ENCODE measurements at regions not wholly inside any gene's neighbourhood (a gene's known extent, or its start where the extent isn't known, plus 50 kb on each side); places are given as distances from the start of the nearest gene placed in this dataset.

- DNase-seq (ENCODE audit: low spot score) = no peak
Observed at GRCh38 chr4:138741766-138742377, 273.7 kb upstream of the NOCT start.

GRCh38 chr4:138740816-138741745 lies 274.5 kb upstream of the NOCT start:
- no peak for DNase-seq (ENCODE audit: low spot score)

- no peak for DNase-seq (ENCODE audit: low spot score)
Observed at GRCh38 chr4:138736362-138736761, 279.2 kb upstream of the NOCT start.

DNA sequence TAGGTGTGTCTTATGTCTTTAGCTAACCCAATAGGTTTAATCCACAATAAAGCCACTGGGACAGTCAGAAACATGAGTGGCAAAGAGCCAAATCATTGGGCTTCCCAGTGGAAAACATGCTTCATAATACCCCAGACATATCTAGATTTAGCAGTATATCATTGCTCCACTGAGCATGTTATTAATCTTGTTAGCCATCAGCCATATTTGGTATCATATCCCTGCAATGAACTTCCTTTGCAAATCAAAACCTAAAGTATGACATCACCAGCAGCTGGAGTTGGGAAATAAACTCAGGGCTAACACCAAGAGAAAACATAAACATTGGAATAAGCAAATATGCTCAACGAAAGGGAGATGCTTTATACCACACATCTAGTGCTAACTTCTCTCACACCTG lies 280.8 kb upstream of the NOCT start:
- no peak for DNase-seq (ENCODE audit: low spot score)

DNA sequence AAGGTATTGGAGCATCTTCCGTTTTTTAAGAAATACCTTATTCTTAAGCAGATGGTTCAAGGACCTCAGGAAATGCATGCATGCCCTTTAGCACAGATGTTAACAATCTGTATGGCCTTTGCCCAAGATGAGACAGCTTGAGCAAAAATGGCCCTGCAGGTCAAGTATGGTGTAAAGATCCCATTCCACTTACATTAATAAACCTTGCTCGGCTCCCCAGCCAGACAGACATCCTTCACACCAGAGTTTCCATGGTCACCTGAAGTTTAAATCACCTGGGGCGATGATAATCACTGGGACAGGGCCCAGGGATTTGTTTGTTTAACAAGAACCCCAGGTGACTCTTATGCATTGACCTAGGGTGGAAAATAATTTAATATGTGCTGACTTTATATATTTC lies 287.0 kb upstream of the NOCT start:
- DNase-seq (ENCODE audit: low spot score) = no peak

- no peak for DNase-seq (ENCODE audit: low spot score)
Observed at GRCh38 chr4:138727731-138728130, 287.9 kb upstream of the NOCT start.

DNA sequence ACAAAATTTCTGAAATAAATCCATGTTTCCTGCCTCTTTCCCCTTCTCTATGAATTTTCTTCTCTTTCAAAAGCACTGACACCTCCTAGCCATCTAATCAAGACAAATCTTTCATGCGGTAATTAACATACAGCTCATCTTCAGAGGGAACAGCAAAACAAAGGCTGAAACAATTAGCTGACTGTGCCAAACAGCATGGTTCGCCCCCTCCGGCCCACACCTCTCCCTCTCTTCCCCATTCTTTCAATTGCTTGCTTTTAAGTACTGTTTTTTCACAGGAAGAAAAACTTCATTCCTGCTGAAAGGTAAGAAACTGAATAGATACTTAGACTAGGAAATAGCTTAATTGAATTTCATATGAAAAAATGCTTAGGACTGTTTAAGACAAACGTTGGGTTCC lies 291.1 kb upstream of the NOCT start:
- DNase-seq (ENCODE audit: low spot score) = no peak

DNA sequence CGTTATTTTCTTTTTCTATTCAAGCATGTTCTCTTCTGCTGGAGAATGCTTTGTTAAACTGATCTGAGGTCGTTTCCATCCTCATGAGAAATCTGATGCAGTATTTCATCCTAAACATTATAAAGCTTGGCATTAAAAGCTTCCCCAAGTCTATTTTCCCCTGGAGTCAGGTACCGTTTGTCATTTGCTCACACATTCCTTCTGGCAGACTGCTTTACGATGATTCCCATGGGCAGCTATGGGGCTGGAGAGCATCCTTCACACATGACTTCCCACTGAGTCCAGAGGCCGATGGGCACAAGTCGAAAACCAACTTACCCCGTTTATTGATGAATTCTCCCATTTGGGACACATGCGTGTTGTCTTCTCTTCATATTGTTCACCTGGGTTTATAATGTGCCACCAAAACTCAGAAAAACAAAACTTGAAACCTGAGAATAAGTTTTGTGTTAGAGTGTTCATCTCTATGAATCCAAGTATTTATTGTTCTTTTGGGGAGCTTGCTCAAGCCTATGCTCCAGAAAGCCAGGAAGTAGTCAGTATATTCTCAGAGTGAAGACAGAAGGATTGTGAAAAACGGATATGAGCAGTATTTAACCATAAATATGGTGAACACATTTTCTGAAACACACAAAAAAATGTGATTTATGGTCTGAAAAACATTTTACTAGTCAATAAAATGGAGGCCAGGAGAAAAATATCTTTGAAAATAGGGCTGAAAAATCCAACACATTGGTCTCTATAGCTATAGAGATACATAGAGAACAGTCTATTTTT lies 298.8 kb upstream of the NOCT start:
- DNase-seq (ENCODE audit: low spot score) = no peak

- DNase-seq (ENCODE audit: low spot score) = no peak
Observed at GRCh38 chr4:138710297-138710696, 305.3 kb upstream of the NOCT start.

DNA sequence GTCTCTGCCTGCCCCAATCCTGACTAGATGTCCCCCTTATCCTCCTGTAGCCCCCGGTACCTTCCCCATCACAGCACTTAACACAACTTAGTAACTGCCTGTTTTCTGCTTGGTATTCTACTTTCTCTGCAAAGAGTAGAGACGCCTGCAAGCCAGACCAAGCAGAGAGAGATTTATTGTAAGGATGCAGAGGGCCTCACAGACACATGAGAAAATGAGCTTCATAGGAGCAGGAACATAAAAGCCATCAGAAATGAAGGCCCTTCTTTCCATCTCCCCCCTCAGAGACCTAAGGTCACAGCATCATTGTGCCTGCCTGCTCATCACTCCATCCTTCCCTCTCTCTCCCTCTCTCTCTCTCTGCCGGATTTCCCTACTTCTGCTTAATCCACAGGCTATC lies 305.7 kb upstream of the NOCT start:
- no peak for DNase-seq (ENCODE audit: low spot score)

DNA sequence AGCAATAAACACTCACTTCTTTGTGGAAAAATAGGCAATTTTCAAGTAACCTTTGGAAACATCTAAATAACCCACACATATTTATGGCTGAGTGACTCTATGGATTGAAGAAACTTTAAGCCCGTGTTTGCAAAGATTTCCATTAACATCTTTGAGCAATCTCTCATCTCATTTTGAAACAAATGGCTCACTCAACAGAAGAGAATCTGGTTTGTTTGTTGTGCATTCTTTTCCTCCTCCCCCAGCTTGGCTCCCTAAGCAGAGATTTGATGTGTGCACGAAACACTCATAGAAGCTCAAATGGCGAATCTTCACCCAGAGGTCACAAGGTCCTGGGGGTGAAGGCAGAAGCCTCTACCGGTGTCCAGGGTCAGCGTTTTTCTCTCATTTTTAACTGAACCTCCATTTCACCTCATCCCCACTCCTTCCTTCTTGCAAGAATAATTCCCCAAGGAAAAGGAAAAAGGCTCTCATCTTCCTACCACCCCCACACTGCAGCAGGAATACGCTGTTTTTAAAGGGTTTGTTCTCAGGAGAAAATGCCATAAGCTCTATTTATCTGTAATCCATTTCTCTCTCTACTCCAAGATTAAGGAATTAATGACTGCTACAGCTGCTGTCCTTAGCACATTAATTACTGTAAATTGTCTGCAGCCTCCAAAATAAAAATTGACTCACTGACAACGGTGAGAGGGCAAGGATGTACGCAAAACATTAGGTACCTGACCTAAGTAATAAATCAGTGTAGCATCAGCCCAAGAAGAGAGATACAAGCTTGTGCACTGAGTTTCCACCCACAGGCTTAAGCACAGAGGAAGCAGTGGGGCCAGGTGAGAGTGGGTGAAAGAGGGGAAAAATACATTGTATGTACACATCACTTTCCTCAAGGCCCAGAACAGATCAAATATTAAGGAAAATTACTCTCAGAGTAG lies 307.6 kb upstream of the NOCT start:
- DNase-seq (ENCODE audit: low spot score) = no peak

- DNase-seq (ENCODE audit: low spot score) = no peak
Observed at GRCh38 chr4:138706201-138706600, 309.4 kb upstream of the NOCT start.

- no peak for DNase-seq (ENCODE audit: low spot score)
Observed at GRCh38 chr4:138702190-138702824, 313.3 kb upstream of the NOCT start.

DNA sequence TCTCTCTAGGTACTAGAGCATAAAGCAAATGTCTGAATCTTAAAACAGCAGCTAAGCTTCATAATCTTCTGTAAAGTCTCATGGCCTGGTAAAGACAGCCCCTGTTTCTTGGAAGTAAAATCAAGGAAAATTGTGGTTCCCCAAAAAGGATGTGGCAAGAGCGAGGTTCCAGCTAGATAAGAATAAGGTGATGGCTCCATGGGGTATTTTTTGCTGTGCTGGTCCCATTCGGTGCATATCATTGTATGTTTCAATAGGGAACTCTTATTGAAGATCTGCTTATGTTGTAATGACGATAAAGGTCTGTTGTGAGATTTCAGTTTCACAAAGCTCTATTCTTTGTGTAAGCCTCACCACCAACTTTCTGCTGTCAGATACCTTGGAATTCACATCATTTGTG lies 316.9 kb upstream of the NOCT start:
- DNase-seq (ENCODE audit: low spot score) = no peak

DNA sequence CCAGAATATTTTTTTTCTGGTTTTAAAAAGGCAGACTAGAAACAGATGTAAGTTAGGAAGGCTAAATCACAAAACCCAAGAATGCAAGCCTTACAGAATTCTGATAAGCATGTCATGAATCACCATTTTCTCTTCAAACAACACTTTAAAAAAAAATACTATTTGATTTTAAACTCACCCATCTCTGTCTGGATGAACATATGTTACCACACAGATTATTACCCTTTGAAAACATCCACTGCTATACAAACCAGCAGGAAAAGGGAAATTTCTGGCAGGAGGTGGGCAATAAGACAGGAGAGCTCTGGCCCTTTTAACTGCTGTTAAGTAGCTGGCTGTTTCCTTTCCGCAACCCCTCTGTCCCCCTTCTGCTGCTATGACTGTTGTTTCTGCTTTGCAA lies 317.7 kb upstream of the NOCT start:
- no peak for DNase-seq (ENCODE audit: low spot score)

GRCh38 chr4:138696771-138697170 lies 318.8 kb upstream of the NOCT start:
- DNase-seq (ENCODE audit: low spot score) = no peak

DNA sequence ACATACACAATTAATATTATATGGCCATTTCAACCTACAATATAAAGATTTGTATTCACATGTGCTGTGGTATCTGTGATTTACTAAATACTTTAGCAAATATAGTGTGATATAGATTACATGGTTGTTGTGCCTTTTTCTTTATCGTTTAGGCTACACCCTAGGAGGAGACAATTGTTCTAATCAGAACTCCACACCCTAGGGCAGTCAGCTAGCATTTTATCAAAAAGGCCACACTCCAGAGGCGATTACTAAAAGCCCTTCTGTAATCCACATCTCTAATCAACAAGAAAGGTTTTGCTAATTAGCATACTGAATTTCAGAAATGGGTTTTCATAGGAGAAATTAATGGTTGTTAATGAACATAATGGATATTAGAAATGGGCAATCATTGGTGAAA lies 319.5 kb upstream of the NOCT start:
- DNase-seq (ENCODE audit: low spot score) = no peak

- DNase-seq (ENCODE audit: low spot score) = no peak
Observed at GRCh38 chr4:138693526-138693925, 322.1 kb upstream of the NOCT start.

DNA sequence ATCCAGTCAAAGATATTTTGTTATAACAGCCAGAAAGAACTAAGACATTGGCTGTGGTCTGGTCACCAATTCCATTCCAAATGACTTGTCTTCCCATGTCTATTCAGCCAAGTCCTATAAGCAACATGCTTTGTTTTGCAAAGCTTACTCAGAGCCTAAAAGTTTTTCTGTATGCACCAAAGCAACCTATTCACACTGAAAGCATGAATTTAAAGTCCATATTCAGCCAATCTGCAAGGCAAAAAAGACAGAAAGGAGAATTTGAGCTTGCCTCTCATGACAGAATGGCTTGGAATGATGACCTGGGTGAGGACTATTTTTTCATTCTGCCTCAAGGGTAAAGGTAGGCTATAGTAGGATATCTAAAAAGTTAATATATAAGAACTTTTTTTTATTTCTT lies 323.2 kb upstream of the NOCT start:
- DNase-seq (ENCODE audit: low spot score) = no peak

GRCh38 chr4:138689593-138689992 lies 326.0 kb upstream of the NOCT start:
- no peak for DNase-seq (ENCODE audit: low spot score)

- DNase-seq (ENCODE audit: low spot score) = no peak
Observed at GRCh38 chr4:138689187-138689586, 326.4 kb upstream of the NOCT start.
